RWPE2 (cell line): ENCODE measurements at regions not wholly inside any gene's neighbourhood (a gene's known extent, or its start where the extent isn't known, plus 50 kb on each side); places are given as distances from the start of the nearest gene placed in this dataset.
A peak's percentile ranks its signal among the peaks of the same experiment; 100 is the strongest.

ENCODE experiments used
- ATAC-seq: fragments of 200-7000 bp; cut with Tn5 transposase; 3 replicates; pipeline ENCODE4 v1.9.1; 2021; ENCODE audit warnings: low read depth
- DNase-seq: peaks from one replicate; pipeline ENCODE4 v3.0.0-alpha.2; 2020; ENCODE audit warnings: low spot score
- H3K27ac ChIP-seq: fragments of 450-650 bp; 2 replicates; pipeline ENCODE4 v1.5.1; 2017; ENCODE audit warnings: mild to moderate bottlenecking; ENCODE audit not compliant: poor library complexity, severe bottlenecking
- H3K27me3 ChIP-seq: fragments of 250-450 bp; sonication (Bioruptor Pico); 2 replicates; pipeline ENCODE4 v1.5.1; 2021; ENCODE audit warnings: mild to moderate bottlenecking, moderate library complexity; ENCODE audit not compliant: insufficient read depth, poor library complexity, severe bottlenecking
- H3K36me3 ChIP-seq: fragments of 250-450 bp; sonication (Bioruptor Pico); 2 replicates; pipeline ENCODE4 v1.5.1; 2020; ENCODE audit warnings: low read depth, mild to moderate bottlenecking, moderate library complexity
- H3K4me1 ChIP-seq: fragments of 250-450 bp; sonication (Bioruptor Pico); 2 replicates; pipeline ENCODE4 v1.5.1; 2021; ENCODE audit warnings: mild to moderate bottlenecking, moderate library complexity; ENCODE audit not compliant: insufficient read depth, poor library complexity, severe bottlenecking
- H3K4me3 ChIP-seq: fragments of 250-450 bp; sonication (Bioruptor Pico); 2 replicates; pipeline ENCODE4 v1.5.1; 2021; ENCODE audit warnings: mild to moderate bottlenecking, moderate library complexity; ENCODE audit not compliant: severe bottlenecking
- H3K9me3 ChIP-seq: fragments of 250-450 bp; sonication (Bioruptor Pico); 2 replicates; pipeline ENCODE4 v1.5.1; 2021; ENCODE audit warnings: mild to moderate bottlenecking, moderate library complexity; ENCODE audit not compliant: severe bottlenecking
- TF ChIP-seq, protein P1 (sequence below): fragments of 450-650 bp; IDR thresholded peaks from one replicate; pipeline ENCODE4 v1.5.1; 2017; ENCODE audit warnings: mild to moderate bottlenecking, moderate library complexity; ENCODE audit not compliant: poor library complexity, severe bottlenecking

DNA sequence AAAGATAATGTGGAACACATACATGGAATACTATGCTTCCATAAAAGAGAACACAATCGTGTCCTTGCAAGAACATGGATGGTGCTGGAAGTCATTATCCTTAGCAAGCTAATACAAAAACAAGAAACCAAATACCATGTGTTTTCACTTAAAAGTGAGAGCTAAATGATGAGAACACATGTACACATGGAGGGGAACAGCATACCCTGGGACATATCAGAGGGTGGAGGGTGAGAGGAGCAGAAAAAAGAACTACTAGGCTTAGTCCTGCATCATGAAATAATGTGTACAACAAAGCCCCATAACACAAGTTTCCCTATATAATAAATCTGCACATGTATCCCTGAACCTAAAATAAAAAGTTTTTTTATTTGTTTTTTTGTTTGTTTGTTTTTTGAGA, 855.5 kb upstream of the NUDT12 start:
- DNase-seq: no peak
- no peaks in the 10 kb centered on the region for H3K4me1 ChIP-seq
- H3K4me3 ChIP-seq: no peak overlapping the region
- no peak overlapping the region for H3K27ac ChIP-seq
- no peaks in the 10 kb centered on the region for H3K9me3 ChIP-seq
- TF ChIP-seq, protein P1, sequence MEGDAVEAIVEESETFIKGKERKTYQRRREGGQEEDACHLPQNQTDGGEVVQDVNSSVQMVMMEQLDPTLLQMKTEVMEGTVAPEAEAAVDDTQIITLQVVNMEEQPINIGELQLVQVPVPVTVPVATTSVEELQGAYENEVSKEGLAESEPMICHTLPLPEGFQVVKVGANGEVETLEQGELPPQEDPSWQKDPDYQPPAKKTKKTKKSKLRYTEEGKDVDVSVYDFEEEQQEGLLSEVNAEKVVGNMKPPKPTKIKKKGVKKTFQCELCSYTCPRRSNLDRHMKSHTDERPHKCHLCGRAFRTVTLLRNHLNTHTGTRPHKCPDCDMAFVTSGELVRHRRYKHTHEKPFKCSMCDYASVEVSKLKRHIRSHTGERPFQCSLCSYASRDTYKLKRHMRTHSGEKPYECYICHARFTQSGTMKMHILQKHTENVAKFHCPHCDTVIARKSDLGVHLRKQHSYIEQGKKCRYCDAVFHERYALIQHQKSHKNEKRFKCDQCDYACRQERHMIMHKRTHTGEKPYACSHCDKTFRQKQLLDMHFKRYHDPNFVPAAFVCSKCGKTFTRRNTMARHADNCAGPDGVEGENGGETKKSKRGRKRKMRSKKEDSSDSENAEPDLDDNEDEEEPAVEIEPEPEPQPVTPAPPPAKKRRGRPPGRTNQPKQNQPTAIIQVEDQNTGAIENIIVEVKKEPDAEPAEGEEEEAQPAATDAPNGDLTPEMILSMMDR: no peak
- peaks cover 10% of the 10 kb centered on the region for H3K27me3 ChIP-seq
- no peaks in the 10 kb centered on the region for H3K36me3 ChIP-seq
- ATAC-seq: no peak

DNA sequence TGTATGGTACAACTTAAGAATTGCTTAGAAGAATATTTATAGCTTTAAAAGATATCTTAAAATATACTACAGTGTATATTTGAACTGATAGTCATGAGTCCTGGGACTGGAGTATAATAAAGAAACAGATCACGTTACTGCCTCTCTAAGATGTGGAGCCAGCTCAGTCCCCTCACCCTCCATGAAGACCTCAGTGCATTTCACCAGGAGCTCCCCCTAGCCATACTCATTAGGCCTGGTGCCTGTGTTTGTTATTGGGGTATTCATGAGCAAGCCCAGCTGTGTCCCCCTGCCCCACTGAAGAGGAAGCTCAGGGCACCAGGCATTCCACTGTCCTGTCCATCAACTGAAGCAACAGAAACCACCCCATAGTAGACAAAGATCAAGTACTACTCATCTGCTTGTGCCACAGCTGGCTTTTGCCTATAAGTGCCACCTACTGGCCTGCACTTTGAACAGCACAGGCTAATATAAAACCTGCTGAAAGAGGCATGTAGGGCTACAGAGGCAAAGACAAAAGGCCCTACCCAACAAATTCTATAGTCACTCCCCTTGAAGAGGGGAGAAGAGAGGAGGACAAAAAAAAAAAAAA, 850.2 kb upstream of the NUDT12 start:
- Histone ChIP-seq H3K4me3 (no peak overlapping the region), H3K27ac (no peak overlapping the region), H3K36me3 (no peaks in the 10 kb centered on the region), H3K27me3 (peaks cover 10% of the 10 kb centered on the region), H3K4me1 (no peaks in the 10 kb centered on the region), H3K9me3 (no peaks in the 10 kb centered on the region)
- DNase-seq (no peak), ATAC-seq (peak; percentile 92)
- TF ChIP-seq, protein P1: peak; percentile 86

DNA sequence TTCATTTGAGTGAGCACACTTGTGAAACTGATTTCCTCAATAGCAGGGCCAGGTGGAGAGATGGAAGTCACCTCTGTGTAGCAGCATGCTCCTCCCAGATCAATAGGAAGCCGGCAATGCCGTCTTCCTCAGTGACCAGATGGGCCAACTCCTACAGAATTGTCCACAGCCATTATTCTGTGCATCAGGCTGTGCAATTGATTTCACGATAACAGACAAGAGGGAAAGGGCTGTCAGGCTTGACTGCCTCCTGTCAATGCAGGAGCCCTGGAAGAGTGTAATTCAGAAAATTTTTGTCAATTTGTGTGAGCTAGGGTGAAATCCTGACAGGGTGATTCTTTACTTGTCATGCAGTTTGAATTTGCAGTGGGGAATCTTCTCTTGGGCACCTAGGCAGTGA, 838.4 kb upstream of the NUDT12 start:
- no peaks in the 10 kb centered on the region for H3K9me3 ChIP-seq
- no peaks in the 10 kb centered on the region for H3K36me3 ChIP-seq
- H3K27me3 ChIP-seq: no peaks in the 10 kb centered on the region
- H3K4me3 ChIP-seq: no peak overlapping the region
- no peaks in the 10 kb centered on the region for H3K4me1 ChIP-seq
- TF ChIP-seq, protein P1: no peak
- ATAC-seq (no peak), DNase-seq (no peak)
- H3K27ac ChIP-seq: no peak overlapping the region

DNA sequence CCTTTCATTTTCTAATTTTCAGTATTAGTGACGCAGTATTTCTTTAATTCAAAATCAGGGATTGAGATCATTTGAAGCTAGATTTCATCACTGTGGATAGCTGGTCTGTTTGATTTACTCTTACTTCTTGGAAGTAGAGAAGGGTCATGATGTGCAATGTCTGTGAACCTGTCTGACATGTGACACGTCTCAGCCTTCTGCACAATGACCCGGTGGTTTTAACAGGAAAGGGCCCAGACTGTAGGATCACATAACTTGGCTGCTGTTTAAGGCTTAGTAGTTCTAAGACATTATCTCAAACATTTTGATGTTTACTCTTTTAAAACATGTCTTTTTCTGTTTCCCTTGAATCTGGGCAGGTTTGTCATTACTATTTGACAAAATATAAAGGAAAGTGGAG, 823.3 kb upstream of the NUDT12 start:
- no peaks in the 10 kb centered on the region for H3K9me3 ChIP-seq
- DNase-seq (no peak), ATAC-seq (no peak)
- H3K4me3 ChIP-seq: no peak overlapping the region
- no peaks in the 10 kb centered on the region for H3K4me1 ChIP-seq
- no peaks in the 10 kb centered on the region for H3K36me3 ChIP-seq
- no peaks in the 10 kb centered on the region for H3K27me3 ChIP-seq
- H3K27ac ChIP-seq: no peak overlapping the region
- TF ChIP-seq, protein P1: no peak

DNA sequence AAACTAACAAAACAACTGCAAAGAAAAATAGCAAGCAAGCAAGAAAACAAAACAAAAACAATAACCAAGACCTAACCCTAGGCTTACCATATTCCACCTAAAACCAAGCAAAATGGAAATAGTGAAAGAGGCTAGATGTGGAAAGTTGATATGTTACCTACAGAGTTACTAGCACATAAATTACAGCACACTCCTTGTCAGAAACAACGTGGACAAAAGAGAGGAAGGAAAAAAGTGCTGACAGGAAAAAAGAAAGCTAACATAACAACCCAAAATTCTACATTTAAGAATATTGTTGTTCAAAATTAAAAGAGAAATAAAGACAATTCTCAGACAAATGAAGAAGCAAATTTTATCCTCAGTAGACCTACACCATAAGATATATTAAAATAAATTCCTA, 812.8 kb upstream of the NUDT12 start:
- Histone ChIP-seq H3K4me1 (peaks cover 2% of the 10 kb centered on the region), H3K36me3 (no peaks in the 10 kb centered on the region), H3K27ac (no peak overlapping the region), H3K9me3 (no peaks in the 10 kb centered on the region), H3K27me3 (peaks cover 5% of the 10 kb centered on the region), H3K4me3 (no peak overlapping the region)
- DNase-seq (no peak), ATAC-seq (no peak)
- TF ChIP-seq, protein P1: no peak
